Neural progenitor cell (in vitro differentiated cells): ENCODE measurements at regions not wholly inside any gene's neighbourhood (a gene's known extent, or its start where the extent isn't known, plus 50 kb on each side); places are given as distances from the start of the nearest gene placed in this dataset.
"Not testable (repeated sequence)": the region's sequence is repeated elsewhere in the genome, so short reads cannot be mapped to it uniquely, and the experiment has no call there.

ENCODE experiments used
- DNase-seq: peaks from one replicate; pipeline ENCODE4 v3.0.0-alpha.2; 2016; ENCODE audit warnings: low spot score
- H2AFZ ChIP-seq: fragments of 200-600 bp; sonication (generic); replicated peaks from 2 replicates; pipeline ENCODE4 v1.6.1; 2016; ENCODE audit warnings: antibody characterized with exemption
- H3F3A ChIP-seq: fragments of 200-600 bp; sonication (generic); 2 replicates; pipeline ENCODE4 v1.6.1; 2016; ENCODE audit warnings: antibody characterized with exemption, low read depth
- H3K27ac ChIP-seq: fragments of 200-600 bp; sonication (generic); 2 replicates; pipeline ENCODE4 v1.5.1; 2016; ENCODE audit warnings: mild to moderate bottlenecking
- H3K27me3 ChIP-seq: fragments of 200-600 bp; sonication (generic); 2 replicates; pipeline ENCODE4 v1.6.1; 2016; ENCODE audit warnings: mild to moderate bottlenecking, moderate library complexity
- H3K36me3 ChIP-seq: fragments of 200-600 bp; sonication (generic); 2 replicates; pipeline ENCODE4 v1.5.1; 2016
- H3K4me1 ChIP-seq: fragments of 200-600 bp; sonication (generic); 2 replicates; pipeline ENCODE4 v1.6.1; 2016; ENCODE audit warnings: mixed run types
- H3K4me2 ChIP-seq: fragments of 200-600 bp; sonication (generic); 2 replicates; pipeline ENCODE4 v1.6.1; 2016
- H3K4me3 ChIP-seq: fragments of 200-600 bp; sonication (generic); 2 replicates; pipeline ENCODE4 v1.5.1; 2016
- H3K79me2 ChIP-seq: fragments of 200-600 bp; sonication (generic); 2 replicates; pipeline ENCODE4 v1.6.1; 2016; ENCODE audit warnings: low read depth
- H3K9ac ChIP-seq: fragments of 200-600 bp; sonication (generic); 2 replicates; pipeline ENCODE4 v1.6.1; 2016
- H3K9me3 ChIP-seq: fragments of 200-600 bp; sonication (generic); 2 replicates; pipeline ENCODE4 v1.5.1; 2016; ENCODE audit warnings: low read depth
- H4K20me1 ChIP-seq: fragments of 200-600 bp; sonication (generic); 2 replicates; pipeline ENCODE4 v1.6.1; 2016; ENCODE audit warnings: low read depth
- H3K27ac Mint-ChIP-seq: 3 replicates; pipeline ENCODE4 v1.8.0; 2021; ENCODE audit warnings: mixed read lengths
- H3K27me3 Mint-ChIP-seq: 2 replicates; pipeline ENCODE4 v1.8.0; 2022; ENCODE audit warnings: low read depth, mild to moderate bottlenecking, inconsistent platforms, moderate library complexity, mixed read lengths; ENCODE audit not compliant: insufficient read depth
- H3K36me3 Mint-ChIP-seq: 3 replicates; pipeline ENCODE4 v1.8.0; 2021; ENCODE audit warnings: mixed read lengths
- H3K4me1 Mint-ChIP-seq: 3 replicates; pipeline ENCODE4 v1.8.0; 2021; ENCODE audit warnings: mixed read lengths
- H3K4me3 Mint-ChIP-seq: 3 replicates; pipeline ENCODE4 v1.8.0; 2021; ENCODE audit warnings: mild to moderate bottlenecking, moderate library complexity, mixed read lengths
- H3K9me3 Mint-ChIP-seq: 3 replicates; pipeline ENCODE4 v1.8.0; 2020; ENCODE audit warnings: mixed read lengths

GRCh38 chr2:91856971-91857370, 3014.3 kb upstream of the TEKT4 start:
- H3K36me3 Mint-ChIP-seq, H3K27me3 ChIP-seq: not testable (repeated sequence)

DNA sequence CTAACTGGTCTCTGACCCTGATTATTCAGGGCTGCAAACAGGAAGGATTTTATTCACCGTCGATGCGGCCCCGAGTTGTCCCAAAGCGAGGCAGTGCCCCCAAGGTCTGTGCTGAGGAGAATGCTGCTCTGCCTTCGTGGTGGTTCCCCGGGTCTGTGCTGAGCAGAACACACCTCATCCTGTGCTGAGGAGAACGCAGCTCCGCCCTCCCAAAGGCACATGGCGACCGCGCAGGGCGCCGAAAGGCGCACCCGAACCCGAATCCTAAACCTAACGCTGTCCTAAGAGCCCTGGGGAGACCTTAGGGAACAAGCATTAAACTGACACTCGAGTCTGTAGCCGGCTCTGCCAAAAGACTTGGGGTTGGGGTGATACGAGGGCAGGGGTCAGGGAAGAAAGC, 3013.5 kb upstream of the TEKT4 start:
- not testable (repeated sequence) for H3F3A ChIP-seq, DNase-seq, H3K27me3 Mint-ChIP-seq, H3K36me3 ChIP-seq, H3K4me2 ChIP-seq, H3K9ac ChIP-seq, H3K36me3 Mint-ChIP-seq, H3K4me1 Mint-ChIP-seq, H3K4me3 ChIP-seq, H3K4me1 ChIP-seq, H3K27me3 ChIP-seq, H3K27ac Mint-ChIP-seq, H3K27ac ChIP-seq, H3K4me3 Mint-ChIP-seq, H4K20me1 ChIP-seq, H3K9me3 ChIP-seq, H2AFZ ChIP-seq, H3K79me2 ChIP-seq
- H3K9me3 Mint-ChIP-seq, result peaks cover 11% of the 10 kb centered on the region

More at GRCh38 chr2:91856971-91857370, 3014.3 kb upstream of the TEKT4 start:
- H3K4me3 Mint-ChIP-seq, H3K27ac ChIP-seq, H2AFZ ChIP-seq, H4K20me1 ChIP-seq, H3K9ac ChIP-seq, H3K36me3 ChIP-seq, H3K4me1 ChIP-seq, DNase-seq, H3F3A ChIP-seq, H3K27me3 Mint-ChIP-seq, H3K79me2 ChIP-seq, H3K4me2 ChIP-seq, H3K4me3 ChIP-seq, H3K4me1 Mint-ChIP-seq, H3K27ac Mint-ChIP-seq, H3K9me3 ChIP-seq: not testable (repeated sequence)
- peaks cover 14% of the 10 kb centered on the region for H3K9me3 Mint-ChIP-seq

DNA sequence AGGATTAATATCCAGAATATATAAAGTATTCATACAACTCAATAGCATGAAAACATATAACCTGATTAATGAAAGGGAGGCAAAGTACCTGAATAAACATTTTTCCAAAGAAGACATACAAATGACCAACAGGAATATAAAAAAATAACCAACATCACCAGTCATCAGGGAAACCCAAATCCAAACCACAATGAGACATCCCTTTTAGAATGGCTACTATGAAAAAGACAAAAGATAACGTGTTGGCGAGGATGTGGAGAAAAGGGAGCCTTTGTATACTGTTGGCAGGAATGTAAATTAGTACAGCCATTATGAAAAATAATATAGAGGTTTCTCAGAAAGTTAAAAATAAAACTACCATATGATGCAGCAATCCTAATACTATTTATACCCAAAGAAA, 2999.5 kb upstream of the TEKT4 start:
- not testable (repeated sequence) for H3K79me2 ChIP-seq, H3K36me3 ChIP-seq, H3K27me3 ChIP-seq, H3F3A ChIP-seq, H3K27ac ChIP-seq, H3K9me3 ChIP-seq, H3K4me1 ChIP-seq, H3K36me3 Mint-ChIP-seq, H2AFZ ChIP-seq, H3K4me3 Mint-ChIP-seq, H3K4me2 ChIP-seq, DNase-seq, H3K27ac Mint-ChIP-seq, H3K9ac ChIP-seq, H3K4me3 ChIP-seq, H3K27me3 Mint-ChIP-seq, H3K4me1 Mint-ChIP-seq, H4K20me1 ChIP-seq
- peaks cover 15% of the 10 kb centered on the region for H3K9me3 Mint-ChIP-seq

GRCh38 chr2:91873416-91873815, 2997.8 kb upstream of the TEKT4 start:
- H3K4me3 ChIP-seq, H3K36me3 Mint-ChIP-seq, H4K20me1 ChIP-seq, H3K9me3 ChIP-seq, H3K36me3 ChIP-seq, H3K27me3 Mint-ChIP-seq, H3K27ac ChIP-seq, H3K4me3 Mint-ChIP-seq, H3K4me1 ChIP-seq, H3K27me3 ChIP-seq, H3F3A ChIP-seq, H3K79me2 ChIP-seq, H3K9ac ChIP-seq, DNase-seq, H3K4me1 Mint-ChIP-seq, H2AFZ ChIP-seq, H3K27ac Mint-ChIP-seq, H3K4me2 ChIP-seq: not testable (repeated sequence)
- peaks cover 17% of the 10 kb centered on the region for H3K9me3 Mint-ChIP-seq

GRCh38 chr2:91877658-91878210, 2993.5 kb upstream of the TEKT4 start:
- H3K9me3 ChIP-seq, H2AFZ ChIP-seq, H3K27me3 Mint-ChIP-seq, H3K27ac ChIP-seq, H3K36me3 ChIP-seq, H3K27me3 ChIP-seq, H3K9ac ChIP-seq, H3K4me1 ChIP-seq, H4K20me1 ChIP-seq, H3K36me3 Mint-ChIP-seq, H3K4me1 Mint-ChIP-seq, H3K4me3 ChIP-seq, H3K27ac Mint-ChIP-seq, H3K79me2 ChIP-seq, DNase-seq, H3K4me2 ChIP-seq, H3K4me3 Mint-ChIP-seq, H3F3A ChIP-seq: not testable (repeated sequence)
- peaks cover 14% of the 10 kb centered on the region for H3K9me3 Mint-ChIP-seq

- H3K4me3 Mint-ChIP-seq, H3K4me3 ChIP-seq, DNase-seq, H3K9ac ChIP-seq, H3K27ac ChIP-seq, H2AFZ ChIP-seq, H3K79me2 ChIP-seq, H4K20me1 ChIP-seq, H3K36me3 Mint-ChIP-seq, H3K4me1 Mint-ChIP-seq, H3K27me3 Mint-ChIP-seq, H3K9me3 ChIP-seq, H3K9me3 Mint-ChIP-seq, H3K4me2 ChIP-seq, H3K4me1 ChIP-seq, H3K36me3 ChIP-seq, H3K27ac Mint-ChIP-seq, H3K27me3 ChIP-seq, H3F3A ChIP-seq: not testable (repeated sequence)
These were observed 2976.1 kb upstream of the TEKT4 start for GRCh38 chr2:91895091-91895490.

GRCh38 chr2:91917602-91918001, 2953.6 kb upstream of the TEKT4 start:
- H3K4me2 ChIP-seq, H3K4me3 ChIP-seq, H3K4me3 Mint-ChIP-seq, H3K4me1 Mint-ChIP-seq, H3F3A ChIP-seq, H3K79me2 ChIP-seq, H3K27me3 ChIP-seq, H3K9ac ChIP-seq, H2AFZ ChIP-seq, H3K4me1 ChIP-seq, H3K27me3 Mint-ChIP-seq, H3K27ac Mint-ChIP-seq, H3K36me3 ChIP-seq, H3K27ac ChIP-seq, H3K36me3 Mint-ChIP-seq, DNase-seq, H4K20me1 ChIP-seq: not testable (repeated sequence)
- peaks cover 22% of the 10 kb centered on the region for H3K9me3 Mint-ChIP-seq
- H3K9me3 ChIP-seq, result peaks cover 19% of the 10 kb centered on the region
